NT2/D1 (cell line): ENCODE measurements at regions not wholly inside any gene's neighbourhood (a gene's known extent, or its start where the extent isn't known, plus 50 kb on each side); places are given as distances from the start of the nearest gene placed in this dataset.

Experiments
- SUZ12 ChIP-seq: IDR thresholded peaks from 2 replicates; pipeline ENCODE4 v1.6.1; 2011; ENCODE audit not compliant: insufficient read length, insufficient read depth; ENCODE audit errors: extremely low read depth
- YY1 ChIP-seq: IDR thresholded peaks from 2 replicates; pipeline ENCODE4 v1.6.1; 2011; ENCODE audit not compliant: insufficient read length, insufficient read depth
- ZNF274 ChIP-seq: IDR thresholded peaks from 2 replicates; pipeline ENCODE4 v1.6.1; 2011; ENCODE audit warnings: mild to moderate bottlenecking, low read depth, low read length

GRCh38 chr2:152974146-152974545 is 255.7 kb downstream of the ARL6IP6 start:
- TF ChIP-seq YY1 (no peak), ZNF274 (no peak), SUZ12 (no peak)
